Esophagus squamous epithelium (tissue), 5 donors: ENCODE measurements at regions not wholly inside any gene's neighbourhood (a gene's known extent, or its start where the extent isn't known, plus 50 kb on each side); places are given as distances from the start of the nearest gene placed in this dataset.

Experiments
- DNase-seq: peaks from one replicate; lab custom pipeline; 2025; lab: John Stamatoyannopoulos, UW
- H3K27ac ChIP-seq, 4 donors: fragments of 200-600 bp; sonication (generic); one replicate each; pipeline ENCODE4 v1.5.1; 2016 to 2019; ENCODE audit warnings: mild to moderate bottlenecking in 1 of 4
- H3K27me3 ChIP-seq, 4 donors: fragments of 200-600 bp; sonication (generic); 1 replicate in 3 of 4; 2 replicates in 1 of 4; pipeline versions ENCODE4 v1.5.1 to v1.6.0; 2017 to 2021; ENCODE audit warnings: antibody characterized with exemption in 1 of 4
- H3K36me3 ChIP-seq, 3 donors: fragments of 200-600 bp; sonication (generic); one replicate each; pipeline ENCODE4 v1.5.1; 2016 to 2019
- H3K4me1 ChIP-seq, 3 donors: fragments of 200-600 bp; sonication (generic); one replicate each; pipeline ENCODE4 v1.5.1; 2017 to 2019
- H3K4me3 ChIP-seq, 4 donors: fragments of 200-600 bp; sonication (generic); 1 replicate in 3 of 4; 2 replicates in 1 of 4; pipeline ENCODE4 v1.5.1; 2016 to 2019; ENCODE audit warnings: mild to moderate bottlenecking in 2 of 4, moderate library complexity in 1 of 4
- H3K9me3 ChIP-seq, 3 donors: fragments of 200-600 bp; sonication (generic); one replicate each; pipeline ENCODE4 v1.5.1; 2016 to 2019
- CTCF ChIP-seq, 6 experiments: fragments of 450-650 bp in 4 of 6; fragments of 200-600 bp in 2 of 6; sonication (generic) in 2 of 6; IDR thresholded peaks; one replicate each; pipeline ENCODE4 v1.5.1; 2016 to 2019; ENCODE audit warnings: antibody characterized with exemption in 6 of 6, mild to moderate bottlenecking in 4 of 6, moderate library complexity in 4 of 6
- POLR2A ChIP-seq, 4 donors: fragments of 450-650 bp; IDR thresholded peaks; one replicate each; pipeline ENCODE4 v1.6.1; 2017; ENCODE audit warnings: antibody characterized with exemption in 4 of 4, mild to moderate bottlenecking in 4 of 4, moderate library complexity in 3 of 4
- WGBS, 2 donors: methylation state at CpG; one replicate each; pipeline ENCODE4 v1.1.5; 2018; 5-methylcytosine and 5-hydroxymethylcytosine counted together
- intact Hi-C: fragments of 100-400 bp; cut with DNase I; formaldehyde crosslinking; loops from one replicate; pipeline ENCODE4 v1.15.0; 2022
- donor health status: DM: yes; HTN: yes; CAD: no.

GRCh38 chr4:106698621-106699195 lies 330.1 kb upstream of the GIMD1 start:
- H3K36me3 ChIP-seq: no peaks in the 10 kb centered on the region
- H3K27ac ChIP-seq: no peak overlapping the region
- 44 to 55% methylated on average over 1 of the region's 1 CpG for WGBS, 2 donors
- H3K27me3 ChIP-seq: no peaks in the 10 kb centered on the region
- H3K4me3 ChIP-seq: no peak overlapping the region
- H3K4me1 ChIP-seq: no peaks in the 10 kb centered on the region
- TF ChIP-seq POLR2A (IDR thresholded peaks at IDR 0.05) (no peak), CTCF (IDR thresholded peaks at IDR 0.05) (no peak)
- intact Hi-C loops: no loop called here
- H3K9me3 ChIP-seq: peaks cover 0 to 4% (median 0%) of the 10 kb centered on the region in 3 donors
- DNase-seq: no peak

- Histone ChIP-seq H3K36me3 (no peaks in the 10 kb centered on the region), H3K4me1 (no peaks in the 10 kb centered on the region), H3K9me3 (no peaks in the 10 kb centered on the region), H3K4me3 (no peak overlapping the region), H3K27ac (no peak overlapping the region), H3K27me3 (no peaks in the 10 kb centered on the region)
- DNase-seq: no peak
- intact Hi-C loops: no loop called here
- no peak for TF ChIP-seq POLR2A (IDR thresholded peaks at IDR 0.05)
- TF ChIP-seq CTCF (IDR thresholded peaks at IDR 0.05): no peak
- 58 to 76% methylated on average over 4 of the region's 4 CpGs for WGBS, 2 donors
These were observed 327.1 kb upstream of the GIMD1 start for GRCh38 chr4:106695501-106696262.

- no peak for DNase-seq
- Histone ChIP-seq H3K36me3 (no peaks in the 10 kb centered on the region), H3K9me3 (no peaks in the 10 kb centered on the region), H3K4me1 (no peaks in the 10 kb centered on the region), H3K4me3 (no peak overlapping the region), H3K27me3 (no peaks in the 10 kb centered on the region), H3K27ac (no peak overlapping the region)
- intact Hi-C loops: no loop called here
- TF ChIP-seq POLR2A (IDR thresholded peaks at IDR 0.05) (no peak), CTCF (IDR thresholded peaks at IDR 0.05) (no peak)
- 48 to 55% methylated on average over 2 of the region's 2 CpGs for WGBS, 2 donors
These were observed 325.7 kb upstream of the GIMD1 start for GRCh38 chr4:106694232-106694631.

- H3K36me3 ChIP-seq: no peaks in the 10 kb centered on the region
- intact Hi-C loops: no loop called here
- 14 to 17% methylated on average over 2 of the region's 2 CpGs for WGBS, 2 donors
- H3K27me3 ChIP-seq: no peaks in the 10 kb centered on the region
- no peak for DNase-seq
- no peaks in the 10 kb centered on the region for H3K4me1 ChIP-seq
- no peak overlapping the region for H3K27ac ChIP-seq
- TF ChIP-seq POLR2A (IDR thresholded peaks at IDR 0.05) (no peak), CTCF (IDR thresholded peaks at IDR 0.05) (no peak)
- no peak overlapping the region for H3K4me3 ChIP-seq
- no peaks in the 10 kb centered on the region for H3K9me3 ChIP-seq
These were observed 323.2 kb upstream of the GIMD1 start for GRCh38 chr4:106691749-106692148.

GRCh38 chr4:106690487-106690886 lies 321.9 kb upstream of the GIMD1 start:
- TF ChIP-seq CTCF (IDR thresholded peaks at IDR 0.05) (no peak), POLR2A (IDR thresholded peaks at IDR 0.05) (no peak)
- no peak overlapping the region for H3K27ac ChIP-seq
- no peaks in the 10 kb centered on the region for H3K27me3 ChIP-seq
- no peaks in the 10 kb centered on the region for H3K4me1 ChIP-seq
- H3K9me3 ChIP-seq: no peaks in the 10 kb centered on the region
- H3K36me3 ChIP-seq: no peaks in the 10 kb centered on the region
- 23 to 24% methylated on average over 4 of the region's 4 CpGs for WGBS, 2 donors
- DNase-seq: no peak
- no peak overlapping the region for H3K4me3 ChIP-seq
- intact Hi-C loops: no loop called here
